Peyer's patch (tissue), 4 donors: ENCODE measurements at regions not wholly inside any gene's neighbourhood (a gene's known extent, or its start where the extent isn't known, plus 50 kb on each side); places are given as distances from the start of the nearest gene placed in this dataset.

Experiments
- POLR2A ChIP-seq, 2 donors: fragments of 450-650 bp; IDR thresholded peaks; one replicate each; pipeline ENCODE4 v1.5.1; 2017; ENCODE audit warnings: antibody characterized with exemption in 2 of 2, mild to moderate bottlenecking in 2 of 2, moderate library complexity in 2 of 2
- TF ChIP-seq, protein P1 (sequence below), 6 experiments: fragments of 450-650 bp in 4 of 6; fragments of 200-600 bp in 2 of 6; sonication (generic) in 1 of 6; IDR thresholded peaks; one replicate each; pipeline ENCODE4 v1.5.1; 2017 to 2019; ENCODE audit warnings: antibody characterized with exemption in 6 of 6, mild to moderate bottlenecking in 3 of 6, moderate library complexity in 1 of 6

DNA sequence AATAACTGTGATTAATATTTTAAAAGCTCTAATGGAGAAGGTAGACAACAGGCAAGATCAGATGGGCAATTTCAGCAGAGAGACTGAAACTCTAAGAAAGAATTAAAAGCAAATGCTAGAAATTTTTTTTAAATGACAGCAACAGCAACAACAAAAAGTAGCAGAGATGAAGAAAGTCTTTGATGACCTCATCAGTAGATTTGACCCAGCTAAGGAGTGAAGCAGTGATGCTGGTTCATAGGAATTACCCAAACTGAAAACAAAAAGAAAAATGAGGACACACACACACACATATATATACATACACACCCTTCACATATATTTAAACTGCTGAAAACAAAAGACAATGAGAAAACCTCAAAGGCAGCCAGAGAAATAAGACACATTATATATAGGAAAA lies 197.6 kb upstream of the ARID1B start:
- TF ChIP-seq, protein P1, sequence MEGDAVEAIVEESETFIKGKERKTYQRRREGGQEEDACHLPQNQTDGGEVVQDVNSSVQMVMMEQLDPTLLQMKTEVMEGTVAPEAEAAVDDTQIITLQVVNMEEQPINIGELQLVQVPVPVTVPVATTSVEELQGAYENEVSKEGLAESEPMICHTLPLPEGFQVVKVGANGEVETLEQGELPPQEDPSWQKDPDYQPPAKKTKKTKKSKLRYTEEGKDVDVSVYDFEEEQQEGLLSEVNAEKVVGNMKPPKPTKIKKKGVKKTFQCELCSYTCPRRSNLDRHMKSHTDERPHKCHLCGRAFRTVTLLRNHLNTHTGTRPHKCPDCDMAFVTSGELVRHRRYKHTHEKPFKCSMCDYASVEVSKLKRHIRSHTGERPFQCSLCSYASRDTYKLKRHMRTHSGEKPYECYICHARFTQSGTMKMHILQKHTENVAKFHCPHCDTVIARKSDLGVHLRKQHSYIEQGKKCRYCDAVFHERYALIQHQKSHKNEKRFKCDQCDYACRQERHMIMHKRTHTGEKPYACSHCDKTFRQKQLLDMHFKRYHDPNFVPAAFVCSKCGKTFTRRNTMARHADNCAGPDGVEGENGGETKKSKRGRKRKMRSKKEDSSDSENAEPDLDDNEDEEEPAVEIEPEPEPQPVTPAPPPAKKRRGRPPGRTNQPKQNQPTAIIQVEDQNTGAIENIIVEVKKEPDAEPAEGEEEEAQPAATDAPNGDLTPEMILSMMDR (IDR thresholded peaks at IDR 0.05) = no peak
- TF ChIP-seq POLR2A (IDR thresholded peaks at IDR 0.05) = no peak
